Erythroblast (primary cell): ENCODE measurements at regions not wholly inside any gene's neighbourhood (a gene's known extent, or its start where the extent isn't known, plus 50 kb on each side); places are given as distances from the start of the nearest gene placed in this dataset.

ENCODE experiments used
- GATA1 ChIP-seq: IDR thresholded peaks from 2 replicates; pipeline ENCODE4 v1.6.1; 2011; ENCODE audit warnings: low read depth, mild to moderate bottlenecking, control low read depth, low read length, moderate library complexity
- POLR2A ChIP-seq: IDR thresholded peaks from 2 replicates; pipeline ENCODE4 v1.6.1; 2011; ENCODE audit warnings: mild to moderate bottlenecking, low read length

DNA sequence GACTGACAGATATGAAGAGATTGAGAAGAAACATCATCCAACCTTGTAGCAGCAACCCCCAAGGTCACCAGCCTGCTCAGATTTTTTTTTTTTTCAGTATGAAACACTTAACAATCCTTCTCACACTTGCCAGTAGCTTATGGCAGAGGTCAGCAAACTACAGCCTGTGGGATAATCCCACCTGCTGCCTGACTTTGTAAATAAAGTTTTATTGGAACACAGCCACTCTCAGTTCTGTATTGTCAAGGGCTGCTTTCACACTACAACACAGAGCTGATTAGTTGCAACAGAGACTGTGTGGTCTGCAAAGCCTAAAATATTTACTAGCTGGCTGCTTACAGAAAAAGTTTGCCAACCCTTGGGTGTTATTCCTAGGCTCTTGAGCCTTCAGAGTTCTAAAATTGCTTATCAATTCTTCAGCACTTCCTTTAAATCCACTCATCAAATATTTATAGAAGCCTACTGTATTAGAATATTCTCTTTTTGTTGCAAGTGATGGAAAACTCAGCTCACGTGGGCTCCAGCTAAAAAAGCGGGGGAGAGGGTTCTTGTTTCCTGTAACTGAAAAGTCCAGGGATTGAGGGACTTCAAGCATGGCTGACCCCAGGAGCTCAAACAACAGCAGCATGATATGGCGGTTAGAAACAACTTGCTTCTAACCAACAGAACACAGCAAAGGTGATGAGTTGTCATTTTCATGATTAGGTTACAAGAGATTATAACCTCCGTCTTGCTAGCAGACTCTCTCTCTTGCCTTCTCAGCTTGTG is 246.1 kb downstream of the SHQ1 start:
- TF ChIP-seq POLR2A (no peak), GATA1 (no peak)
